A673 (cell line): ENCODE measurements at regions not wholly inside any gene's neighbourhood (a gene's known extent, or its start where the extent isn't known, plus 50 kb on each side); places are given as distances from the start of the nearest gene placed in this dataset.

Experiments
- EZH2 ChIP-seq: fragments of 200-600 bp; sonication (generic); IDR thresholded peaks from 2 replicates; pipeline ENCODE4 v1.6.1; 2017; ENCODE audit warnings: borderline replicate concordance, low read depth, mild to moderate bottlenecking, mixed read lengths, antibody characterized with exemption, low read length; ENCODE audit not compliant: poor library complexity, severe bottlenecking
- TF ChIP-seq, protein P1 (sequence below): fragments of 300-800, 200-600 bp; sonication (generic); conservative IDR thresholded peaks from 2 replicates; pipeline ENCODE4 v1.5.1; 2017; ENCODE audit warnings: low read depth, mild to moderate bottlenecking, antibody characterized with exemption, low read length, moderate library complexity, mixed read lengths

DNA sequence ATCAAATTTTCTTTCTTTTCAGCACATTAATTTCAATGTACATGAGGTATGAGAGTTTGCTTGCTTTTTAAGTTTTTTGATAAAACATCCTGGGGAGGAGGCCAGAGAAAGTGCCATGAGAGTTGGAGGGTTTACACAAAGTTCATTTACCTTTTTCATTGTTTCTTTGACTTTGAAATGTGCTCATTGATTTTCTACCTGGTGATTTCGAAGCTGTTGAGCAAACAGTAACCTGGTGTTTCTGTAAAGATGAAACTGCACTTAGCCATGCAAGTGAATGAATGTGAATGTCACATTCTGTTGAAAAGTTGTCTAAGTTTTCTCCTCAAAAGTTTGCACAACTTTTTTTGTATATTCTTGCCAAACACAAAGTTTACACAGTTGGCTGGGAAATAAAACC is 797.0 kb downstream of the METTL4 start:
- TF ChIP-seq, protein P1, sequence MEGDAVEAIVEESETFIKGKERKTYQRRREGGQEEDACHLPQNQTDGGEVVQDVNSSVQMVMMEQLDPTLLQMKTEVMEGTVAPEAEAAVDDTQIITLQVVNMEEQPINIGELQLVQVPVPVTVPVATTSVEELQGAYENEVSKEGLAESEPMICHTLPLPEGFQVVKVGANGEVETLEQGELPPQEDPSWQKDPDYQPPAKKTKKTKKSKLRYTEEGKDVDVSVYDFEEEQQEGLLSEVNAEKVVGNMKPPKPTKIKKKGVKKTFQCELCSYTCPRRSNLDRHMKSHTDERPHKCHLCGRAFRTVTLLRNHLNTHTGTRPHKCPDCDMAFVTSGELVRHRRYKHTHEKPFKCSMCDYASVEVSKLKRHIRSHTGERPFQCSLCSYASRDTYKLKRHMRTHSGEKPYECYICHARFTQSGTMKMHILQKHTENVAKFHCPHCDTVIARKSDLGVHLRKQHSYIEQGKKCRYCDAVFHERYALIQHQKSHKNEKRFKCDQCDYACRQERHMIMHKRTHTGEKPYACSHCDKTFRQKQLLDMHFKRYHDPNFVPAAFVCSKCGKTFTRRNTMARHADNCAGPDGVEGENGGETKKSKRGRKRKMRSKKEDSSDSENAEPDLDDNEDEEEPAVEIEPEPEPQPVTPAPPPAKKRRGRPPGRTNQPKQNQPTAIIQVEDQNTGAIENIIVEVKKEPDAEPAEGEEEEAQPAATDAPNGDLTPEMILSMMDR = no peak
- TF ChIP-seq EZH2 = no peak
